ENCODE measurements at regions not wholly inside any gene's neighbourhood (a gene's known extent, or its start where the extent isn't known, plus 50 kb on each side); places are given as distances from the start of the nearest gene placed in this dataset.

- TF ChIP-seq CTCF (IDR thresholded peaks at IDR 0.05; ENCODE audit: borderline replicate concordance, extremely low read depth, low read length, poor library complexity, severe bottlenecking) (no peak), EZH2 (IDR thresholded peaks at IDR 0.05; ENCODE audit: borderline replicate concordance, low read depth, low read length, severe bottlenecking) (no peak)
Observed at GRCh38 chr4:153062652-153063168, 126.6 kb downstream of the FHDC1 start.
